ENCODE measurements at regions not wholly inside any gene's neighbourhood (a gene's known extent, or its start where the extent isn't known, plus 50 kb on each side); places are given as distances from the start of the nearest gene placed in this dataset.

DNA sequence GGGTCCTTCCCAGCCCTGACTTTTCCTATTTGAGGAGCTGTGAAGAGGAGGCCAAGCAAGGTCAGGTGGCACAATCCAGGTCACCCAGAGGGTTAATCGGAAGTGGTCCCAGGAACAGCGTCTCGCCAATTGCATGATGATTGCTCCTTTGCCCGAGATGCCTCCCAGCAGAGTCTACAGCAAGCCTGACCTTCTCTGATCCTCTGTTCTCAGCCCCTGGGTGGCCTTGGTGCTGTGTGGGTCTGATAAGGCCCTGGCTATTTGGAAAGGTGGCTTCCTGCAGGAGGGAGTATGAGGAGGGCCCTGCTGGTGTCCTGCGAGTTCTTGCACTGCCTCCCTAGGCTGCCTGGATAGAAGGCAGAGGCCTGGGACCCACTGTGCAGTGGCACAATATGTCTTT lies 116.2 kb downstream of the FOXD2 start:
- DNase-seq (ENCODE audit: low read depth) = no peak

- DNase-seq (ENCODE audit: low read depth) = no peak
Observed at GRCh38 chr1:47554901-47555300, 117.1 kb downstream of the FOXD2 start.

DNA sequence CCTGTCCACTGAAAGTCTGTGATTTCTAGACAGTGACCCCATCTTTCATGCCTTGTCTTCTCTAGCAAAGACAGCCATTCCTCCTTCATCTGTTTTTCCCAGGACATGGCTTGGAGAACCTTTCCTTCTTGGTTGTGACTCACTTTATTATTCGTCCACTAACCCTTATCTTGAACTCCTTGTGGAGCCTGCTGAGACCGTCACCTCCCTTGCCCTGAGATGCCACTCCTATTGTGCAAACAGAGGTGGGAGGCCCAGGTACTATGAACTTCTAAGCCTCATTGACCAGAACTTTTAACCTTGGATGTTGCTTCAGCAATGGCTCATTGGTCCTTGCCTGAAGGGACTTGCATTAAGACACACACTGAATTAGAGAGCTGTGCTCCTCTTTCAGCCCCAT lies 117.5 kb downstream of the FOXD2 start:
- DNase-seq (ENCODE audit: low read depth) = no peak

DNA sequence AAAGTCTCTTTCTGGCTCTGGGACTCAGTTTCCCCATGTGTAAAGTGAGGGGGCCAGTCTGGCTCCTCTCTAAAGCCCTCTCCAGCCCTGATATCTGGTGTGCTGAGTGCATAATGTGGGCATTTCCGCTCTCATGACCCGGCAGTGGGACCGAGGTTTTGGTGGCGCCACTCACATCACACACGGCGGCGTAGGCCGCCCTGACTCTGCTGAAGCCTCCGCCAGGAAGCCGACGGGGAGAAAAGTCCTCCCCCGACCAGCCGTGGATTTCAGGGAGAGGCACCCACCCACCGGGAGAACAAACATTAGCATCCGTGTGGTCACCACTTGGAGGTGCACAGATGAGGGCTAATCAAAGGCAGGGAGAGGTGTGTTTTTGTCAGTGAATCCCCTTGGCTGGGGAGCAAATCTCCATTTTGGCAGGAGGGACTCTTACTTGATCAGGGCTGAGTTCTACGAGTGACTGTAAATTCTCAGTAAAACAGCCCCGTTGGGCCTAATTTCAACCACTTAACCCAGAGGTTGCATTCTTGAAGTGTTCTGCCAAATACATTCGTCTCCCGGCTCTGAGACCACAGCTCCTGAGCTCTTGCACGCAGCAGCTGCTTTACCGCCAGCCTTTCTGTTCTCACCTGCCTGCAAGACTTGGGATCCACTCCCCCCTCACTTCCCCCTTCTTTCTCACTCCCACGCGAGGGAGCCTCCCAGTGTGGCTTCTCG lies 118.2 kb downstream of the FOXD2 start:
- DNase-seq (ENCODE audit: low read depth) = no peak

GRCh38 chr1:47557066-47557465 lies 119.2 kb downstream of the FOXD2 start:
- no peak for DNase-seq (ENCODE audit: low read depth)

DNA sequence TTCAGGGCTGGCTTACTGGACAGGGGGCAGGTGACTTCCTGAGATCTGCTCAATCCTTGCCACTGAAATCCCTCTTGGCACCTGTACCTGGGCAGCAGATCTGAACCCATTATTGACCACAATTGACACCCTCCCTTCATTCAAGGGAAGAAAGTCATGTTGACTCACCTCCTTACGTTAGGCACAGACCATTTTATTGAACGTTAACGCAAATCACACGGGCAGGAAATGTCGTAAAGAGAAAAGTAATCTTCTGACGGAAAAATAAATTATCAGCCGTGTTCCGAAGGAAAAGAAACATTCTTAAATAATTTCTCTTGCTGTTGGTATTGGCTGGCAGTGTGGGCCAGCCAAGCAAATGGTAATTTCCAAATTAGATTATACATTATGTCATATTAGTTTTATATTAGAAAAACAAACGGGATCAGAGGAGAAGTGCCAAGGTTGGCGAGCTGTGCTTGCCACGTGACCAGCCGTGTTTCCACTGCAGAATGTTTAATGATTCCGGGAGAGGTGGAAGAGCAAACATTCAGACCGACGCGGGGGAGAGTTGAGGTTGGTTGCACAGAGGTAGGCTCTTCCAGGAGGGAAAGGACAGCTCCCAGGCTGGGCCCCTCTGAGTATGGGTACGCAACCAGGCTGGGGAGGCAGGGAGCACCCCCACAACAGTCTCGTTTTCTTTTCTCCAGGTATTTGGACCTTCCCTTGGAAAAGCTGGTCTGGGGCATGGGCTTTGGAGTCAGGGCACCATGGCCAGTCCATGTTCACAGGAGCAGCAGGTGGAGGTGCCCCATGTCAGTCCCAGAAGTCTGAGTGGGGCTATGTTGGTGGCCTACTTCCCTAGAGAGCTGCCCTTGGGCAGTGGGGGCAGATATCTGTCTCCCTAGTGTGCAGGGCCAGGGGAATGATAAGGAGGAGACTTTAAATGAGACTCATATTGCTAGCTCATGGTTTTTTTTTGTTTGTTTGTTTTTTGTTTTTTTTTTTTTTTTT lies 121.1 kb downstream of the FOXD2 start:
- DNase-seq (ENCODE audit: low read depth) = no peak

GRCh38 chr1:47559944-47560695 lies 122.3 kb downstream of the FOXD2 start:
- DNase-seq (ENCODE audit: low read depth) = no peak

- no peak for DNase-seq (ENCODE audit: low read depth)
Observed at GRCh38 chr1:47561523-47562007, 123.7 kb downstream of the FOXD2 start.

DNA sequence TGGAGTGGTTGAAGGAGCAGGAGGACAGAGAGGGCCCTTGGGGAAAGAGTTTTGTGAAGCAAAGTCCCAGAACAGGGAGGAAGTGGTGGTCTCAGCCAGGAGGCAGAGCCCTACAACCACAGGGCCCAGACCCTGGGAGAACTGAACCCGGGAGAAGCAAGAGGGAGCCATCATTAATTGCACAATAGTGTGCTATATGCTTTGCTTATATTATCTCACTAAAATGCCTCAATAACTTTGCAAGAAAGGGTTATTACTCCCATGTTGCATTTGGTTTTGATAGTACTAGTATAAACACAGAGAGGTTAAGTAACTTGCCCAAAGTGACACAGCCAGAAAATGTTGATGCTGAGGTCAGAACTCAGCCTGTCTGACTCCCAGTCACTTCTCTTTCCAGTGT lies 124.3 kb downstream of the FOXD2 start:
- no peak for DNase-seq (ENCODE audit: low read depth)

DNA sequence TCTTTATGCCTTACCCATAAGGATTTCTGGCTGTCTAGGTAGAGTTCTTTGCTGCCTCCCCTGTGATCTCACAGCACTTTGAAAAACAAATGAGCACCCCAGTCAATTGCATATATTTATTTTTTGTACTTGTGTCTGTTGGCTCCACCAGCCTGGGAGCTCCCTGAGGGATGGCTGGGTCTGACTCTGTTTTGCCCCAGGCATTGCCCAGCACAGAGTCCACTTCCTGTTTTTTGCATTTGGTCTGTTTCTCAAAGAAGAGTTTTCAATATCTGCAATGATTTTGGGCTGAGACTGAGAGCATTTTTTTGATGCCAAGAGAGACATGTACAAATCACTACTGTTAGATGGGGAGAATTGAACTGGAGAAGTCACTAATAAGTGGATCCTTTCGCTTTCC lies 125.0 kb downstream of the FOXD2 start:
- no peak for DNase-seq (ENCODE audit: low read depth)

- DNase-seq (ENCODE audit: low read depth) = no peak
Observed at GRCh38 chr1:47563201-47563600, 125.4 kb downstream of the FOXD2 start.

- no peak for DNase-seq (ENCODE audit: low read depth)
Observed at GRCh38 chr1:47564570-47564969, 126.7 kb downstream of the FOXD2 start.

DNA sequence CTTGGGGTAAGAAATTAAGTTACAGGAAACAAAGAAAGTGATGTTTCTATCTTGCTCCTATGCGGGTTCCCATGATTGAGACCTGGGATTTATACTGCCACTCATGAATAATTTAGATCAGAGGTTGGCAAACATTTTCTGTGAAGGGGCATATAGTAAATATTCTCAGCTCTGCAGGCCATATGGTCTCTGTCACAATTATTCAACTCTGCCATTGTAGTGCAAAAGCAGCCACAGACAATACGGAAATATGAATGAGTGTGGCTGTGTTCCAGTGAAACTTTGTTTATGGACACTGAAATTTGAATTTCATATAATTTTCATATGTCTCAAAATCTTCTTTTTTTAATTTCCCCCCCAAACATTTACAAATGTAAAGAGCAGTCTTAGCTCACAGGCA lies 127.2 kb downstream of the FOXD2 start:
- DNase-seq (ENCODE audit: low read depth) = no peak

- DNase-seq (ENCODE audit: low read depth) = no peak
Observed at GRCh38 chr1:47565676-47566075, 127.8 kb downstream of the FOXD2 start.

DNA sequence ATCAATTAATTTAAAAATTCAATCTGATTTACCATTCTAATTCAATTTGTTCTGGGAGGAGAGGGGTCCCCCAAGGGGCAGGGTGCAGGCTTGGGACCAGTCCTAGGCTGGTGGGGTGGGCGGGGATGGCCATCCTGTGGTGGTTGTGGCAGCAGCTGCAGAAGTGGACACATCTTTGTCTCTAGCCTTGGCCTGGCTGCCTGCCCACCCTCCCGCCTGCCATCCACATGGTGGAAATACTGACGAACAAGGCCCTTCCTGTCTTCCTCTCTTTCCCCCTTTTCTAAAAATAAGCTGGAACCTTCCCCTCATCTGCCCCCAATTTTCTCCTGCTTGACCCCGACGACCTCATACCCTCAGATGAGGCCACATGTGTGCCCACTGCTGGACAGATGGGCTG lies 130.9 kb downstream of the FOXD2 start:
- DNase-seq (ENCODE audit: low read depth) = no peak

- no peak for DNase-seq (ENCODE audit: low read depth)
Observed at GRCh38 chr1:47569261-47569660, 131.4 kb downstream of the FOXD2 start.

GRCh38 chr1:47569681-47570470 lies 132.0 kb downstream of the FOXD2 start:
- DNase-seq (ENCODE audit: low read depth) = no peak

- DNase-seq (ENCODE audit: low read depth) = no peak
Observed at GRCh38 chr1:47571161-47571560, 133.3 kb downstream of the FOXD2 start.

GRCh38 chr1:47571952-47572351 lies 134.1 kb downstream of the FOXD2 start:
- no peak for DNase-seq (ENCODE audit: low read depth)

GRCh38 chr1:47572731-47573430 lies 135.0 kb downstream of the FOXD2 start:
- DNase-seq (ENCODE audit: low read depth) = no peak

Measured in T follicular helper cell (primary cell).